ENCODE measurements at regions not wholly inside any gene's neighbourhood (a gene's known extent, or its start where the extent isn't known, plus 50 kb on each side); places are given as distances from the start of the nearest gene placed in this dataset.
"Not testable (repeated sequence)": the region's sequence is repeated elsewhere in the genome, so short reads cannot be mapped to it uniquely, and the experiment has no call there.

DNA sequence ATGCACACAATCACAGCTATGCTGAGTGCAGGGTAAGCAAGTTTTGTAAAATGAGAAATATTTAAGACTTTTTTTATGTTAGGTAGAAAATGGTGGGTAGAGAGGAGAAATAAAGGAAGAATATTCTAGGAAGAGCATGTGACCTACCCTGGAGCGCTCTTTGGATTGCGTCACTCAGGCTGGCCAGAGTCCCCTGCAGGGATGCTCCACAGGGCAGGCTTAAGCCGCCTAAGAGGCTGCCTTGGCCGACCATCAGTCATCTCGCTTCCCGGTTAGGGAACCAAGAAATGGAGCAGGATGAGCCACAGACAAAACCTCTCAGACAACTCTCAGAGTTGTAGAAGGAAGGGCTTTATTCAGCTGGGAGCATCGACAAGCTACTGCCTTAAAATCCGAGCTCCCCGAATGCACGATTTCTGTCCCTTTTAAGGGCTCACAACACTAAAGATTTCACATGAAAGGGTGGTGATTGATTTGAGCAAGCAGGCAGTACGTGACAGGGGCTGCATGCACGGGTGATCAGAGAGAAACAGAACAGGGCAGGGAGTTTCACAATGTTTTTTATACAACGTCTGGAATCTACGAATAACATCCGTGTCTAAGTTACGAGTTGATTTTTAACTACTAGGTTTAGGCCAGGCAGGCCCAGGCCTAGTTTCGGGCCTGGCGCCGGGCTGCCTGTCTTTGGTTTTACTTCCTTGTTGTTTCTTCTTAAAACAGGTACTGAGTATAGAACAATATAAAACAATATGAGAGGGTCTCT, 1072.0 kb downstream of the CBLN2 start:
- no peak for DNase-seq

DNA sequence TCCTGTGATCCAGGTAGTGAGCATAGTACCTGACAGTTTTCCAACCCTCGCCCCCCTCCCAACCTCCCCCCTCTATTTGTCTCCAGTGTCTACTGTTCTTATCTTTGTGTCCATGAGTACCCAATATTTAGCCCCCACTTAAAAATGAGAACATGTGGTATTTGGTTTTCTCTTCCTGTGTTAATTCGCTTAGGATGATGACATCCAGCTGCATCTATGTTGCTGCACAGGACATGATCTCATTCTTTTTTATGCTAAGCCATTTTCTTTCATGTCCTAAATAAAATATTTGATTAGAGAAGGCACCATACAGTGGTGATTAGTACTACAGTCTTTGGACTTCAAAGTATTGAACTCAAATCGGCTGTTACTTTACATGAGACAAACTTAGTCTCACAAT, 1087.9 kb downstream of the CBLN2 start:
- no peak for DNase-seq

DNA sequence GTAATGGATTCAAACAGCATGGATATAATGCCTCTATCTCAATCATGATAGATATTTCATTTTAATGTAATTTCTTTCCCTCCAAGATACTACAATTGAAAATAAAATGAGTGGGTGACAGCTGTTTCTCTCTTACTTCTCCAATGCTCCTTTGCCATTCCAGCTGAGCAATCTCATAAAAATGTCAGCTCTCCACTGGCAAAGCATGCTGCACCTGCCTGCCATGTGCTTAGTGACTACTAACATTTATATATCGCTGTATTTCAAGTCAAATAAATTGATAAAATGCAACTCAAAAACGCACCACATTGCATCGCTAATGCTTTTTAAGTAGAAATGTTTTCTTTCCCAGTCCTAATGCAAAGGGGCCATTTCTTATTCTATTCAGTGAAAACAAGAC, 1093.9 kb downstream of the CBLN2 start:
- no peak for DNase-seq

DNA sequence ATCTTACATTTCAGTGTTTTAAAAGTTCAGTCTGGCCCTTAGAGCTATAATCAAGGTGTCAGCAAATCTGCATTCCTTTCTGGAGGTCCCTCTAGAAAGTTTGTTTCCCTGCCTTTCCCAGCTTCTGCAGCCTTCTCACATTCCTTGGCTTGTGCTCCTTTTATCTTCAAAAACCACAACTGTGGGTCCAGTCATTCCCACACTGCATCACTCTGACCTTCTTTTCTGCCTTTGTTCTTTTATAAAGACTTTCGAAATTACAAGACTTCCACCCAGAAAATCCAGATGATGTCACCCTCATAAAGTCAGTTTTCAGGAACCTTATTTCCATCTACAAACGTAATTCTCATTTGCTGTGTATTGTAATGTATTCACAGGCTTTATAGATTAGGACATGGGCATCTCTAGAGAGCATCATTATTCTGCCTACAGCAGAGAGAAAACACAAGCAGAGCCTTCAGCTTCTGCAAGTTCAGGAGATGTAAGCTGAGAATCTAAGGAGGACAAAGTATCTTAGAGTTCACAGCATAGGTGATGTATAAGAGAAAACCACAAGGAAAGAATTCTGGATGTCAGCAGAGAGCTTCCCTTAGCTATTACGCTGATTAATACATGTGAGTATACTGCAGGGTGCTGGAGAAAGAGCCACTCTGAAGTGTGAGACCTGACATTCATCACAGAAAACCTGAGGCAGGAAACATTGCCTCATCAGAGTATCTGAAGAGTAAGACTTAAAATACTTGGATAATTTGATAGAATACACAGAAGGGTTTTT, 1100.2 kb downstream of the CBLN2 start:
- no peak for DNase-seq

GRCh38 chr18:71442731-71443141, 1101.4 kb downstream of the CBLN2 start:
- DNase-seq: no peak

- no peak for DNase-seq
Observed at GRCh38 chr18:71441156-71441555, 1103.0 kb downstream of the CBLN2 start.

- no peak for DNase-seq
Observed at GRCh38 chr18:71437511-71437910, 1106.6 kb downstream of the CBLN2 start.

- no peak for DNase-seq
Observed at GRCh38 chr18:71433373-71433772, 1110.8 kb downstream of the CBLN2 start.

DNA sequence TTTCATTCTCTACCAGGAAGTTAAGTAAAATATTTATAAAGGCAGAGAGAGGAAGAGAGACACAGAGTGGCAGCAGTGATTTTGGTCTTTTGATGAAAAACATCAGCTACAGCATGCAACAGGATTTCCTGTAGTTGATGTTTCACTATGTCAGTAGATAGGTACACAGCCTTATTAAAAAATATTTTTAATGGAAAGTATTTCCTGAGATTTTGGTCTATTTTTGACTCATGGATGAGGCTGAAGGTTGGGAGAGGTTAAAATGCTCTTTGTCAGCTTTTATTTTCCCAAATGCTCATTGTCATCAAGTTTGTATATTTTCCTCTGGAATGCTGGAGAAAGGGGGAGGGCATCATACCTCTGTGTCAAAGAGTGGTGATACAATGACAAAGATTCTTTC, 1112.5 kb downstream of the CBLN2 start:
- no peak for DNase-seq

DNA sequence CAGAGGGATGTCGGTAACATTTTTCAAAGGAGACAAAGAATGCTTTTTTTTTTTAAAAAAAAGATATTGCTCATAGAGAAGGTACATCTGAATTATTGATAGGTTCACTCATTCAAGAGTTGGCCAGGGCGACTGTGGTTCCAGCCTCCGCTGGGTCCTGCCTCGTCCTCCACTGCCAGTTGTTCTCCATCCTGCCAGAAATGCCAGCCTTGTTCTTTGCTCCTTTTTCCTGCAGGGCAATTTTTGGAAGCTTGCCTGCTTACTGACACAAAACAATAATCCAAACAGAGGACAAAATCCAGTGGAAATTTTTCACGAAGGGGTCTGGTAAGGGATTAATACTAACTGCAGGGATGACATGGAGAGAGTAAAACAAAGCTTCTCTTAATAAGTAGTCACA, 1113.0 kb downstream of the CBLN2 start:
- no peak for DNase-seq

DNA sequence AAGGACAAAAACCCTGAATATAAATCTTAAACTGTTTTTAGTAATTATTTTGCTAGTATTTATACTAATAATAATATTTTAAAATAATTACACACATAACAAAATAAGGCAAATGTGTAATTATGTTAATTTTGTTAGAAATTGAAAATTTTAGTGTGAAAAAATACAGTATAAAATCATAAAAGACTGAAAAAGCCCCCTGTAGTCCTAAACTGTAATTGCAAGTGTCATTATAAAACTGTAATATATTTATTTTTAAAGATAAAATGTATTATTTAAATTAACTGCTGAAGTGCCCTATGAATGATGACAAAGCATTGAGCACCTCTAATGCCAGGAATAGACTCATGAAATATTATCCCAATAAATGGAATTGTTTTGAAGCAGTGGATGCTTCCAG, 1117.7 kb downstream of the CBLN2 start:
- DNase-seq: no peak

GRCh38 chr18:71405169-71405809, 1116.4 kb downstream of the SOCS6 start:
- no peak for DNase-seq

GRCh38 chr18:71403501-71403900, 1114.7 kb downstream of the SOCS6 start:
- DNase-seq: no peak

- DNase-seq: no peak
Observed at GRCh38 chr18:71398531-71398930, 1109.7 kb downstream of the SOCS6 start.

DNA sequence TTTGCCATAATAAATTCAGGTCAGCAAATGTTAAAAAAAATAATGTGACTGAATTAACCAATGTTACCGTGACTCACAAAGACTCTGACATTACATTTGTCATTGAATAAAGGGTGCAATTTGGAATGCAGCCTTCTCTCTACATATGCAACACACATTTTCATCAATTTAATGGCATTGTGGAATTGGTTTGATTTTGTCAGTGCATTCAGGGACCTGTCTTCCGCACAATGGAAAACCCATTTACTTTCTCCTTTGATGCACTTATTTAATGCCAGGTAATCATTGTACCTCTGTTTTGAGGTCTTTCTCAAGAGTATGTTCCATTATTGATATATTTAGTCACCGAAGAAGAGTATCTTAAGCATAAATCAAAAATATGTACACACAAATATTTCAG, 1099.3 kb downstream of the SOCS6 start:
- DNase-seq: no peak

DNA sequence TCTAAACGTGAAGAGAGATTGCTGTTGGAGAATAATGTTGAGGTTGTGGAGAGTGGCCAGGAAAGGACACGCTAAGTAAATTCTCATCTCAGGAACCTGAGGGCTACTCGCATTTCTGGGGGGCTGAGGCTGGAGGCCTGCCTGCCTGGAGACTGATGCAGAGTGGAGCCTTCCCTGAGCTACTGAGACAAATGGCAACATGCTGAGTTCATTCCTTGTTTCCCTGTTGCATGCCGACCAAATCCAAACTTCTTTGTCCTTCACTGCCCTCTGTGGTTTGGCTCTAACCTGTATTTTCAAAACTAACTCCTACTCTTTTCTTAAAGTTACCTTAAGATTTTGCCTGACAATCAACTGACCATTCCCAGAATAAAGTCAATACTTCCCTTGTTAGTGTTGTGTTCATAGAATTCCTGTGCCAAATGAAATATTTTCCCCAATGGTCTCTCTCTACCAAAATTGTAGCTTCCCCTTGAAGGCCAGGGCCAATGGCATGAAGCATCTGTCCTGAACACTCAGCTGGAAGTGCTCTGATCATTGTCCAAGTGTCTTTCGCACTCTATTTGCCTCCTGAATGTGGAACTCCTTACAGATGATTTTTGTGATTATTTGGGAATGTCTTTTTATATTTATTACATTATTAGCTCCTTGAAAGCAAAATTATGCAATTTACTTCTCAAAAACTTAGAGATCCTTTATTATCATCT, 1085.6 kb downstream of the SOCS6 start:
- no peak for DNase-seq

GRCh38 chr18:71371951-71372605, 1083.2 kb downstream of the SOCS6 start:
- DNase-seq: no peak

DNA sequence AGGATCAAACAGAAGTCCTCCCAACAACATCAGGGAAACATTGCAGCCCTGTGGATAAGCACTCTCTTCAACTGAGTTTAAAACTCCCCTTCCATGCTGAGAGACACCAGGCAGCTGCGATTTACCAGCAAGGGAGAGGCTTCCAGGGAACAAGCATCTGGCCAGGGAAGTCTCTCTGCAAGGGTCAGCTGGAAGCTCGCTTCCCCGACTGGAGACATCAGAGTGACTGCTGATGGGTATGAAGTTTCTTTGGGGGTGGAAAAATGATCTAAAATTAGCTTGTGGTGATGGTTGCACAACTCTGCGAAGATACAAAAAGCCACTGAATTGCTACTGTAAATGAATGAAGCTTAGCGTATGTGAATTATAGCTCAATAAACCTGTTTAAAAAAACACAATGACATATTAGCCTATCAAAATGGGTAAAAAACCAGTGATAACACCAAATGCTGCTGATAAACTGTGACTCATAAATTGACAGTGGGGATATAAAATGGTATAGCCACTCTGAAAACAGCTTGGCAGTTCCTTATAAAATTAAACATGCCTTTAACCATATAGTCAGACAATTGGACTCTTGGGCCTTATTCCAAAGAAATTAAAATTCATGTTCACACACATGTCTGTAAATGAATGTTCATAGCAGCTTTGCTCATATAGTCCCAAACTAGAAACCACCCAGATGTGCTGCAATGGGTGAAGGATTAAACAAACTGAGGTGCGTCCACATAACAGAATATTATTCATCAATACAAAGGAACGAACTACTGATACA, 1082.0 kb downstream of the SOCS6 start:
- no peak for DNase-seq

- DNase-seq: no peak
Observed at GRCh38 chr18:71370095-71370494, 1081.2 kb downstream of the SOCS6 start.

GRCh38 chr18:71362140-71362539, 1073.3 kb downstream of the SOCS6 start:
- DNase-seq: no peak

DNA sequence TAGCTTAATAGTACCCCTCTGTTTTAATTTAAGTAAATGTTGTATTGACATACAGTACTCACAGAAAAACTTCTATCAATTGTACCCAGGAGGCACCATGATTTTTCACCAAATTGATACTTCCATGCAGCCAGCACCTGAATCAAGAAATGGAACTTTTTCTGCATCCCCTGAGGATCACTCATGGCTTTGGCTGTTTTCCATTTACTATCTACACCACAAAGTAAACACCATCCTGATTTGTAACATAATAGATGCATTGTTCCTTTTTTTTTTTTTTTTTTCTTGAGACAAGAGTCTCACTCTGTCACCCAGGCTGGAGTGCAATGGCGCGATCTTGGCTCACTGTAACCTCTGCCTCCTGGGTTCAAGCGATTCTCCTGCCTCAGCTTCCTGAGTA, 1066.8 kb downstream of the SOCS6 start:
- not testable (repeated sequence) for DNase-seq

- DNase-seq: no peak
Observed at GRCh38 chr18:71352618-71353017, 1063.8 kb downstream of the SOCS6 start.
